22Rv1 (cell line): ENCODE measurements at regions not wholly inside any gene's neighbourhood (a gene's known extent, or its start where the extent isn't known, plus 50 kb on each side); places are given as distances from the start of the nearest gene placed in this dataset.

Experiments
- H3K27ac ChIP-seq: fragments of 450-650 bp; 2 replicates; pipeline ENCODE4 v1.5.1; 2017
- ZFX ChIP-seq: fragments of 450-650 bp; IDR thresholded peaks from 2 replicates; pipeline ENCODE4 v1.6.1; 2017; ENCODE audit warnings: antibody characterized with exemption, borderline replicate concordance
- TF ChIP-seq, protein P1 (sequence below): fragments of 450-650 bp; IDR thresholded peaks from 2 replicates; pipeline ENCODE4 v1.5.1; 2017; ENCODE audit warnings: mild to moderate bottlenecking

DNA sequence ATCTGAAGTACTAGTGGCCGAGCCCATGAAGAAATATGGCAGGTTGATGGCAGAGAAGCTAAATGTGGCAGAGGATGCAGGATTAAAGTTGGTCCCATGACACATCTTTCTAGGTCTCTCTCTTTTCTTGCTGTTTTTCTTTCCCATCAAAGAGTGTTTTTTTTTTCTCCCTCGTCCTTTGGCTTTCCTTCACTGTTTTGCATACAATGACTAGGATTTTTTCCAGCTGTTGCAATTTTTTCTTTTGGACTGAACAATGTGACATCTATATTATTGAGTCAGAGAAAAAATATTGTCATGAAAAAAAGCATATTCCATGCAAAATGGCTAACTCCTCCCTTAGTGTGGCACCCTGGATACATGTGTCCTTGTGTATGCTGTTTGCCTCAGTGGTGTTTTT lies 939.5 kb upstream of the FANCL start:
- TF ChIP-seq, protein P1, sequence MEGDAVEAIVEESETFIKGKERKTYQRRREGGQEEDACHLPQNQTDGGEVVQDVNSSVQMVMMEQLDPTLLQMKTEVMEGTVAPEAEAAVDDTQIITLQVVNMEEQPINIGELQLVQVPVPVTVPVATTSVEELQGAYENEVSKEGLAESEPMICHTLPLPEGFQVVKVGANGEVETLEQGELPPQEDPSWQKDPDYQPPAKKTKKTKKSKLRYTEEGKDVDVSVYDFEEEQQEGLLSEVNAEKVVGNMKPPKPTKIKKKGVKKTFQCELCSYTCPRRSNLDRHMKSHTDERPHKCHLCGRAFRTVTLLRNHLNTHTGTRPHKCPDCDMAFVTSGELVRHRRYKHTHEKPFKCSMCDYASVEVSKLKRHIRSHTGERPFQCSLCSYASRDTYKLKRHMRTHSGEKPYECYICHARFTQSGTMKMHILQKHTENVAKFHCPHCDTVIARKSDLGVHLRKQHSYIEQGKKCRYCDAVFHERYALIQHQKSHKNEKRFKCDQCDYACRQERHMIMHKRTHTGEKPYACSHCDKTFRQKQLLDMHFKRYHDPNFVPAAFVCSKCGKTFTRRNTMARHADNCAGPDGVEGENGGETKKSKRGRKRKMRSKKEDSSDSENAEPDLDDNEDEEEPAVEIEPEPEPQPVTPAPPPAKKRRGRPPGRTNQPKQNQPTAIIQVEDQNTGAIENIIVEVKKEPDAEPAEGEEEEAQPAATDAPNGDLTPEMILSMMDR = no peak
- no peak for TF ChIP-seq ZFX

DNA sequence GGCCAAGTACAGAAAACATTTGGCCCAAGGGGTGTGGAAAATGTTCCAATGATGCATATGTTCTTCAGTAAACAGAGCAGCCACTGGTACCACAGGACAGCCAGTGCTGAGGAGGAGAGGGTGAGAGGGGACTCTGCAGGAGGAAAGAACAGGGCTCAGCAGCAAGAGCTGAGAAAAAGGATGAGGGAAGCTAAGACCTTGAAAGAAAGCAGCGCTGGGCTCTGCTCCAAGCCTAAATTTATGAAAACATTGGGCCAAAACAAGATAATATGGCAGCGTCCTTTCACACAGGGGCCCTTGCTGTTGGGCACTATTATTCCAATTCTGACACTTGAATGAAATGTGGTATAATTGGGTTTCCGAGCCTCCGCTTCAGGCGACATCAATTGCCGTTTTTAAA lies 939.0 kb upstream of the FANCL start:
- TF ChIP-seq, protein P1 = no peak
- TF ChIP-seq ZFX = no peak

More for the DNA sequence above, 939.5 kb upstream of the FANCL start:
- H3K27ac ChIP-seq = no peak overlapping the region

DNA sequence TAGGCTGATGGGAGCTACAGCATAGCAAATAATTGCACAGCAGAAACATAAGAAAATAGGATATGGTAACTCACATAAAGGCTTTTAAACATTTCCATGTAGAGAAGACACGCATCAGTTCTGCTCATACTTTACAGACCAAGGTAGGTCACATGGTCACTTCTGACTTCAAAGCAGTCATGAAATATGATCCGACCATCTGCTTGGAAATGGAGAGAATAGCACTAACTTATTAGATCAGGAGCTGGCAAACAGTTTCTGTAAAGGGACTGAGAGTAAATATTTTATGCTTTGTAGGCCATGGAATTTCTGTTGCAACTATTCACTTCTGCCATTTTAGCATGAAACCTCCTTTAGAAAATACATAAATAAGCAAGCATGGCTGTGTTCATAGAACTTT lies 936.6 kb upstream of the FANCL start:
- no peak overlapping the region for H3K27ac ChIP-seq
- TF ChIP-seq ZFX = no peak
- TF ChIP-seq, protein P1 = no peak

More for the DNA sequence above, 939.0 kb upstream of the FANCL start:
- no peak overlapping the region for H3K27ac ChIP-seq

DNA sequence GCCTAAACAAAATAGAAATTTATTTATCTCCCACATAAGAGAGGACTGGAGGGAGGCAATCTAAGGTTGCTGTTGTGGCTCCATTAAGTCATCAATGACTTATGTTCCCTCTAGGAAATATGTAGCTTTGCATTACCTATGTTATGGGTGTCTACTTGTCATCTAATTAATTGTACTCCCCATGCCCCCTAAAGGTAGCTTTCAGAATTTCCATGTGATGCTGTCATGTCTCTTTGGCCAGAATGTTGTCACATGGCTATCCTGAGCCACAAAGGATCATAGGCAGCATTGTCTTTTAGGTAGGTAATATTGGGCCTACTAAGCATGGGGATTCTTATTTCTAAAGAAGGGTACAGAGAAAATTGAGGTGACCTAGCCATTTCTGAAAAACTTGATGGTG lies 935.6 kb upstream of the FANCL start:
- TF ChIP-seq, protein P1 = 0 out of 2 replicates have a peak, but pooled peaks have one; percentile 5
- TF ChIP-seq ZFX = no peak
- no peak overlapping the region for H3K27ac ChIP-seq

DNA sequence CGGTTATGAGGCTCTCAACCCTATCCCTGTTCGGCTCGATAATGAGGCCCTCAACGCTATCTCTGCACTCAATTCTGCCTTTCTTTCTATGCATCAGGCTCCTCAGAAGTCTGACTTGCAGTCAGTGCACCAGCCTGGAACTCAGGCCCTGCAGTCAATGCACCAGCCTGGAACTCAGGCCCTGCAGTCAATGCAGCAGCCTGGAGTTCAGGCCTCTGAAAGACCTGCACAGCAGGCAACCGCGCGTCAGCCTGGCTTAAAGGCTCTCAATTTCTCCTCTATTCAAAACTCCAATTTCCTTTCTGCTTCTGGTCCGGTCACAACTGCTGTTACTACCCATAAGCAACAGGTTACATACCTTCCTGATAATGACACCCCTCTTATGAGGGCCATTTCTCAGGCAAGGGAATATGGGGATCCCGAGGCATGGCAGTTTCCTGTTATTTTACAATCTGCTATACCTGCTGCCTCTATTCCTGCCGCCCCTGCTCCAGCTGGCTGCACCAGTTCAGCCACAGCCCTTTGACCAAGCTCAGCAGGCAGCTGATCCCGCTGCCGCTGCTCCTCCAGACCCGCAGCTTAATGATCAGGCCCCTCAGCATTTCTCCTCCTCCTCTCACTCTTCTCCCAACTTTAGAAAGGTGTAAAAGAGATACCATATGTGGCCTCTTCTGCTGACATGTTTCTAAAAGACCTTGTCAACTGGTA lies 933.6 kb upstream of the FANCL start:
- TF ChIP-seq ZFX = no peak
- TF ChIP-seq, protein P1 = no peak
- H3K27ac ChIP-seq = no peak overlapping the region

DNA sequence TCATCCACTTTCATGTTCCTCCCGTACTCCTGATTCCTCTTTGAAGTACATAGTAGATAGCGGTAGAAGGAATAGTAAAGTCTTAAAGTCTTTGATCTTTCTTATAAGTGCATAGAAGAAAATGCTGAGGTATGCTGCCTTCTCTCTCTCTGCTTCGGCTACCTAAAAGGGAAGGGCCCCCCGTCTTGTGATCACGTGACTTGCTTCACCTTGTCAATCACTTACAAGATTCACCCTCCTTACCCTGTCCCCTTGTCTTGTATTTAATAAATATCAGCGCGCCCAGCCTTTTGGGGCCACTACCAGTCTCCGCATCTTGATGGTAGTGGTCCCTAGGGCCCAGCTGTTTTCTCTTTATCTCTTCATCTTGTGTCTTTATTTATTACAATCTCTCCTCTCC lies 932.2 kb upstream of the FANCL start:
- TF ChIP-seq, protein P1 = no peak
- TF ChIP-seq ZFX = no peak

DNA sequence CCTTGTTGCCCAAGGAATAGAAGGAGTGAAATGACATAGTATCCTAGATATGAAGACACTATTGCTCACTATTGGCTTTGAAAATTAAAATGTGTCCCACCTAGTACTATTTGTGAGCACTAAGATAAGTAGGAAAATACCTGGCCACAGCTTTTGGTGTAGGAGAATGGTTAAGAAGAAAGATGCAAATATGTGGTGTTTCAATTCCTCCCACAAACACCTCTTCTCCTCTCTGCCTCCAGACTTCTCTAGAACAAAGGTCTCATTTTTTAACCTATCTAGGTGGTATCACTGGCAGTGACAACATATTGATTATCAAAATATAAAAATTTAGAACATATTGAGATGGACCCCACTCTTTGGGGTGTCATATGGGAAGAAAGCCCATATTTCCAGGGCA lies 929.9 kb upstream of the FANCL start:
- no peak for TF ChIP-seq ZFX
- TF ChIP-seq, protein P1 = no peak
- H3K27ac ChIP-seq = no peak overlapping the region

More for the DNA sequence above, 932.2 kb upstream of the FANCL start:
- no peak overlapping the region for H3K27ac ChIP-seq
